ENCODE measurements at regions not wholly inside any gene's neighbourhood (a gene's known extent, or its start where the extent isn't known, plus 50 kb on each side); places are given as distances from the start of the nearest gene placed in this dataset.

DNA sequence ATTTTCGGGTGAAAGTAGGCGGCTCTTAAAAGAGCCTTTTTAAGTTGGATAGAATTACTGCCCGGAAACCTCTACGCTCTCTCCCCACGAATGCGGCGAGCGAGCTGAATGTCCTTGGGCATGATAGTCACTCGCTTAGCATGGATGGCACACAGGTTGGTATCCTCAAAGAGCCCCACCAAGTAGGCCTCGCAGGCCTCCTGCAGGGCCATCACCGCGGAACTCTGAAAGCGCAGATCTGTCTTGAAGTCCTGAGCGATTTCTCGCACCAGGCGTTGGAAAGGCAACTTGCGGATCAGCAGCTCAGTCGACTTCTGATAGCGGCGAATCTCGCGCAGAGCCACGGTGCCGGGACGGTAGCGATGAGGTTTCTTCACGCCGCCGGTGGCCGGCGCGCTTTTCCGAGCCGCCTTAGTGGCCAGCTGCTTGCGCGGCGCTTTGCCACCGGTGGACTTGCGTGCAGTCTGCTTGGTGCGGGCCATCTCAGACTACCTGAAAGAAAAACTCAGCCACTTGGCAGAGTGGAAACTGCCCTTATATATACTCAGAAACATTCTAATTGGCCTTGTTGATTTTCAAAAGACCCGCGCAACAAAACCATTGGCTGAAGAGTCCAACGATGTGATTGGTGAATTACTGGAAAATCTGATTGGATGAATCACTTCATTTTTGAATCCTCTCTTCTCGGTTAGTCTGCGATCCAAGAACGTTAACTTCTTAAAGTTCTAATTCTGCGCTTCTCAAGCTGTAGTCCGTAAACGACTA lies 93.9 kb upstream of the BTN3A2 start:
- no peak for TF ChIP-seq POLR2A (IDR thresholded peaks at IDR 0.05)
- TF ChIP-seq, protein P1, sequence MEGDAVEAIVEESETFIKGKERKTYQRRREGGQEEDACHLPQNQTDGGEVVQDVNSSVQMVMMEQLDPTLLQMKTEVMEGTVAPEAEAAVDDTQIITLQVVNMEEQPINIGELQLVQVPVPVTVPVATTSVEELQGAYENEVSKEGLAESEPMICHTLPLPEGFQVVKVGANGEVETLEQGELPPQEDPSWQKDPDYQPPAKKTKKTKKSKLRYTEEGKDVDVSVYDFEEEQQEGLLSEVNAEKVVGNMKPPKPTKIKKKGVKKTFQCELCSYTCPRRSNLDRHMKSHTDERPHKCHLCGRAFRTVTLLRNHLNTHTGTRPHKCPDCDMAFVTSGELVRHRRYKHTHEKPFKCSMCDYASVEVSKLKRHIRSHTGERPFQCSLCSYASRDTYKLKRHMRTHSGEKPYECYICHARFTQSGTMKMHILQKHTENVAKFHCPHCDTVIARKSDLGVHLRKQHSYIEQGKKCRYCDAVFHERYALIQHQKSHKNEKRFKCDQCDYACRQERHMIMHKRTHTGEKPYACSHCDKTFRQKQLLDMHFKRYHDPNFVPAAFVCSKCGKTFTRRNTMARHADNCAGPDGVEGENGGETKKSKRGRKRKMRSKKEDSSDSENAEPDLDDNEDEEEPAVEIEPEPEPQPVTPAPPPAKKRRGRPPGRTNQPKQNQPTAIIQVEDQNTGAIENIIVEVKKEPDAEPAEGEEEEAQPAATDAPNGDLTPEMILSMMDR (IDR thresholded peaks at IDR 0.05) = no peak
